ENCODE measurements at regions not wholly inside any gene's neighbourhood (a gene's known extent, or its start where the extent isn't known, plus 50 kb on each side); places are given as distances from the start of the nearest gene placed in this dataset.
"Not testable (repeated sequence)": the region's sequence is repeated elsewhere in the genome, so short reads cannot be mapped to it uniquely, and the experiment has no call there.

GRCh38 chr7:153701678-153702077 lies 350.5 kb upstream of the DPP6 start:
- no peak for DNase-seq

- not testable (repeated sequence) for DNase-seq
Observed at GRCh38 chr7:153723892-153724291, 328.3 kb upstream of the DPP6 start.

- not testable (repeated sequence) for DNase-seq
Observed at GRCh38 chr7:153731504-153731903, 320.7 kb upstream of the DPP6 start.

GRCh38 chr7:153743434-153743833 lies 308.8 kb upstream of the DPP6 start:
- DNase-seq = not testable (repeated sequence)

- not testable (repeated sequence) for DNase-seq
Observed at GRCh38 chr7:153747969-153748368, 304.2 kb upstream of the DPP6 start.

- not testable (repeated sequence) for DNase-seq
Observed at GRCh38 chr7:153748885-153749284, 303.3 kb upstream of the DPP6 start.

- DNase-seq = not testable (repeated sequence)
Observed at GRCh38 chr7:153765869-153766268, 286.3 kb upstream of the DPP6 start.

- DNase-seq = not testable (repeated sequence)
Observed at GRCh38 chr7:153766926-153767325, 285.3 kb upstream of the DPP6 start.

- no peak for DNase-seq
Observed at GRCh38 chr7:153772966-153773365, 279.2 kb upstream of the DPP6 start.

- not testable (repeated sequence) for DNase-seq
Observed at GRCh38 chr7:153776940-153777339, 275.3 kb upstream of the DPP6 start.

- DNase-seq = not testable (repeated sequence)
Observed at GRCh38 chr7:153797363-153797762, 254.8 kb upstream of the DPP6 start.

- no peak for DNase-seq
Observed at GRCh38 chr7:153808117-153808516, 244.1 kb upstream of the DPP6 start.

- DNase-seq = no peak
Observed at GRCh38 chr7:153829525-153829924, 222.7 kb upstream of the DPP6 start.

GRCh38 chr7:153832160-153832559 lies 220.0 kb upstream of the DPP6 start:
- peak in 1 of 2 experiments; percentile 18 for DNase-seq

- no peak for DNase-seq
Observed at GRCh38 chr7:153835103-153835502, 217.1 kb upstream of the DPP6 start.

GRCh38 chr7:153835712-153836265 lies 216.4 kb upstream of the DPP6 start:
- DNase-seq = no peak

- DNase-seq = no peak
Observed at GRCh38 chr7:153838591-153838990, 213.6 kb upstream of the DPP6 start.

- DNase-seq = no peak
Observed at GRCh38 chr7:153840861-153841260, 211.3 kb upstream of the DPP6 start.

- DNase-seq = no peak
Observed at GRCh38 chr7:153847828-153848227, 204.4 kb upstream of the DPP6 start.

GRCh38 chr7:153852261-153852660 lies 199.9 kb upstream of the DPP6 start:
- no peak for DNase-seq

- no peak for DNase-seq
Observed at GRCh38 chr7:153858355-153858754, 193.8 kb upstream of the DPP6 start.

- no peak for DNase-seq
Observed at GRCh38 chr7:153859239-153859638, 193.0 kb upstream of the DPP6 start.

- DNase-seq = no peak
Observed at GRCh38 chr7:153886506-153887441, 165.4 kb upstream of the DPP6 start.
